HT-29 (cell line): ENCODE measurements at regions not wholly inside any gene's neighbourhood (a gene's known extent, or its start where the extent isn't known, plus 50 kb on each side); places are given as distances from the start of the nearest gene placed in this dataset.

Source experiments
- DNase-seq: peaks from one replicate; pipeline ENCODE4 v3.0.0-alpha.2; 2015; ENCODE audit warnings: low spot score

DNA sequence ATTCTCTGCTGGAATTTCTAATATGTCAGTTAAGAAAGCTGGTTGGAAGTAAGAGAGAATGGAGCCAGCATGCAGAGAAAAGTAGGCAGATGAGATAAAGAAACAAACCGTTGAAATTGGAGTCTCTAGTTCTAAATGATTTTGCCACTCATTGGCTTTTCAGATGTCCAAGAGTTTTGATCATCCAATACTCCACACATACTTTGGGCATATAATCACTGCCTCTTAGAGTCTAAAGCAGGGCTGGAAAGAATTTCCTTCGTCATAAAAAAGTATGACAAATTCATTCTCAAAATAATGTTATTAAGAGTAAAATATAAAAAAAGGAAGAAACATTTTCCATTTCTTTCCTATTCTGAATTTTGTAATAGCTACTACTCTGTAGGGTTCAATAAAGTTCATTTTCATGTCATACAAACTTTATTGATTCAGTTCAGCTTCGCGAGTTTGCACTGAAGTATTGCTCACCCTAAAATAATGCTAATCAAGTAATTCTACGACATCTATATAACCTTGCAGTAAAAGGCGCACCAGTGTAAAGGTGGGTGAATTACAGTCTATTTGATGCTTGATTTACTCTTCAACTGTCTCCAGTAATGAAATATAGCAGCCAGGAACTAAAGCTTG, 1556.6 kb downstream of the NCAM2 start:
- no peak for DNase-seq

DNA sequence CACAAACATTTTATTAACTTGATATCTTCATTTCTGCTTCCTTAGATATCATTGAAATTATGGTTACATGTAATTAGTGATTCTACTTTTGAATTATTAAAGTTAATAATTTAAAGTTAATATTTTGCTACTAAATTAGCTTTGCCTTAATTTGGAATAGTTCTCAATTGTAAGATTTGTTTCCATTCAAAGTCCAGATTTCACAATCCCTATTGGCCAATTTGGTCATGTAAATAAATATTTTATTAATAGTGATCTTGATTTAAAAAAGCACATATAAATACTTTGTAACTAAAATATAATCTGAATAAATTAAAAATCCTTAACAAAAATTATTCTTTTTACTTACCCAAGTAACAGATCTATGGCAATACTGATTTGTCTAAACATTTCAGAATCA, 1558.6 kb downstream of the NCAM2 start:
- no peak for DNase-seq

DNA sequence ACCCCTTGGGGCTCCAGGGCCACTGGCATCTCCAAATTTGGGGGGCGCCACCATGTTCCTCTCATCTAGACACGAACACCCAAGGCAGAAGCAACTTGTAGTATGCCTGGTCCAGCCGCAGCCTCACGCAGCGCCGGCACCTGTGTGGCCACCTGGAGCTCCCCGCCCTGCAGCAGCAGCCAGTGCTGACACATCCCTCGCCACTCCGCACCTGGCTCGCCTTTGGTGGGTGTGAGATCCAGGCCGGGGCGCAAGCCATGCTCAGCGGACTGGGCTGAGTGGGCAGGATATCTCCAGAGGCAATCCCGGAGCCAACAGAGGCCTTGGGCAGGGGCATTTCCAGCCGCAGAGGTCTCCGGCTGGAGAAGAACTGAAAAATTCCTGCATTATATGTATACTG, 1563.7 kb downstream of the NCAM2 start:
- no peak for DNase-seq

DNA sequence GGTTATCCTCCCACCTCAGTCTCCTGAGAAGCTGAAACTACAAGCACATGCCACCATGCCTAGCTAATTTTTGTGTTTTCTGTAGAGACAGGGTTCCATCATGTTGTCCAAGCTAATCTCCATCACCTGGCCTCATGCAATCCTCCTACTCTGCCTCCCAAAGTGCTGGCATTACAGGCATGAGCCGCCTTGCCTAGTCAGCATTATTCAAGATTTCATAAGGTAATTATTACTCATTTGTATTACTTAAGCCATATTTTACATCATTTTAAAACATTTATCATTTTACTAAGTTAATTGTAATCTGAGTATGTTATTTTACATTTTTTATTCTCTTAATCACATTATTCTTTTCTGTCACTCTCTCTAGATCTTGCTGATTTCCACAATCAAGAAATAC, 1575.6 kb downstream of the NCAM2 start:
- DNase-seq: no peak

DNA sequence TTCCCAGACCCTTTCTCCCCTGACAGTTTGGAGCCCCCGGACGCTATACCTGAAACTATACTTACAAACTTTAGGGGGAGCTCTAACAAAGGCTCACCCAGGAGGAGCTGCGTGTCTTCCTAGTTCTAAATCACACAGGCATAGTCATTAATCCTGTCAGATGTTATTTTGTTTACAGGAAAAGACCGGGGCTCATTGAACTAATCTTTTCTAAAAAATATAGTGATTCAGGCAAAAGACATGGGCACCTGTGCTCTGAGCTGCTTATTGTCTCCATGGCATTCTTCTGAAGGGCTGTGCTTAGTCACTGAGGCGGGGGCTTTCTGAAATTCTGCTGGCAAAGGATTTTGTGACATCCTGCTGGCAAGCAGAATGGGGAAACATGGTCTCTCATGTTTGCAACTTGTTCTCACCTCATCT, 1577.0 kb downstream of the NCAM2 start:
- peak; percentile 4 for DNase-seq

DNA sequence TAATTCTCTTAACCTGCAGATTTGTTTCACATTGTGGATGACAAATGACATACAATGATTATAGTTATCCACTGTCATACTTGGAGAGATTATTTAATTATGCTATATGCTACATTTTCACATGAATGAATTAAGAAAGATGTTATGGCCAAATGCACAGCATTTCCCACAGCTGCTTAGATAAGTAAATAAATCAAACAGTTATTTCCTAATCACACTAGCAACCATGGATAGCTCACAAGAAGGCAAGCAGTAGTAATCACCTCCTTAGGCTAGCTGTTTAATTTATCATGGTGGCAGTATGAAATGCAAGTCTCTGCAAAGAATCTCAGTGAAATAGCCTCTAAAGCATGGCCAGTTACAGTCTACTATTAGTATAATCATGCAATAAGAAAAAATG, 1581.5 kb downstream of the NCAM2 start:
- DNase-seq: no peak

DNA sequence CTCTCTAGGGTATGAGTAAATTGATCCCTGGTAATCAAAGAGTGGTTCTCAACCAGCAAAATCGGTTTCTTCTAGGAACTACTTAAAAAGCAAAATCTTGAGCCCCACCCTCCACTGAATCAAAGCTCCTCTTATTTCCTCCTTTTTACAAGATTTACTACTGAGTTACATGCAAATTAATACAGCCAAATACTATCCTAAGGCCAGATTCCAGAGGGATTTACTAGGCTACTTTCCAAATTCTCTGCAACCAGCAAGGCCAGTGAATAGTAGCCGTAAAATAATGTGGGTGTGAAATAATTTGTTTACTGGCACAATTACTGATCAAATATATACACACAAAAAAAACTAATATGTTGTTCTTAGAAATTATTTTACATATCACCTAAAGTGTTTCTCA, 1583.8 kb downstream of the NCAM2 start:
- DNase-seq: no peak

DNA sequence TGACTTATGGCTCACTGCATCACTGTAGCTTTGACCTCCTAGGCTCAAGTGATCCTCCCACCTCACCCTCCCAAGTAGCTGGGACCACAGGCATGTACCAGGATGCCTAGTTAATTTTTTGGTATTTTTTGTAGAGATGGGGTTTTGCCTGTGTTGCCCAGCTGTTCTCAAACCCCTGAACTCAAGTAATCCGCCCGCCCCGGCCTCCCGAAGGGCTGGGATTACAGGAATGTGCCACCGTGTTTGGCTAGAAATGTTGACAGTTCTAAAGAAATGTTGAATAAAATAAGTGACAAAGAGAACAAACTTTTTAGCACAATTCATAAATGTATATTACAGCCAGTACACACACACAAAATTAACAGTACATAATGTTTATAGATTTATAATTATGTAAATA, 1586.1 kb downstream of the NCAM2 start:
- DNase-seq: no peak

DNA sequence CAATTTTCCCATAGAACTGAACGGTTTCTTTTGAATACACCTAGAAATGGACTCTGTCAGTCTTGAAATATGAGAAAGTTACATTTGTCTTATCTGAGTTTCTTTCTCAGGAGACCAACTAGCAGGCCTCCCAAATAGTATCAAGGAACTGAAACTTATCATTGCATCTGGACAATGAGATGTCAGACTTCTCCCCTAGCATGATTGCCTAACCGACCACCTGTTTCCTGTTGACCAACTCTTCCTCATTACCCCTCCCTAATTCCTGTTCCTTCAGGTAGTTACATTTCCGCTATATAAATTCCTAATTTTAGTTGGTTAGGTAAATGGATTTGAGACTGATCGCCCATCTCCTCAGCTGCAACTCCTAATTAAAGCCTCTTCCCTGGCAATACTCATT, 1587.3 kb downstream of the NCAM2 start:
- DNase-seq: no peak

DNA sequence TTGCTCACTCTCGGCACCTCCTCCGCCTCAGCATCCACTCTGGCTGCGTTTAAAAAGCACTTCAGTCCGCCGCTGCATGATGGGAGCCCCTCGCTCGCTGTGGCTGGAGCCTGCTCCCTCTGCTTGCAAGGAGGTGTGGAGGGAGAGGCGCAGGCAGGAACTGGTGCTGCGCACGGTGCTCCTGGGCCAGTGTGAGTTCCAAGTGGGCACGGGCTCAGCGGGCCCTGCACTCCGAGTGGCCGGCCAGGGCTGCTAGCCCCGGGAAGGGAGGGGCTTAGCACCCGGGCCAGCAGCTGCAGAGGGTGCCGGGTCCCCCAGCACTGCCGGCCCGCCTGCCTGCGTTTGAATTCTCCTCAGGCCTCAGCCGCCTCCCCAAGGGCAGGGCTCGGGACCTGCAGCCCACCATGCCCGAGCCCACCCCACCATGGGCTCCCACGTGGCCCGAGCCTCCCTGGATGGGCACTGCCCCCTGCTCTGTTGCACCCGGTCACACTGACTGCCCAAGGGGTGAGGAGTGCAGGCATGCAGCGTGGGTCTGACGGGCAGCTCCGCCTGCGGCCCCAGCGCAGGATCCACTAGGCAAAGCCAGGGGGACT, 1599.5 kb downstream of the NCAM2 start:
- no peak for DNase-seq

DNA sequence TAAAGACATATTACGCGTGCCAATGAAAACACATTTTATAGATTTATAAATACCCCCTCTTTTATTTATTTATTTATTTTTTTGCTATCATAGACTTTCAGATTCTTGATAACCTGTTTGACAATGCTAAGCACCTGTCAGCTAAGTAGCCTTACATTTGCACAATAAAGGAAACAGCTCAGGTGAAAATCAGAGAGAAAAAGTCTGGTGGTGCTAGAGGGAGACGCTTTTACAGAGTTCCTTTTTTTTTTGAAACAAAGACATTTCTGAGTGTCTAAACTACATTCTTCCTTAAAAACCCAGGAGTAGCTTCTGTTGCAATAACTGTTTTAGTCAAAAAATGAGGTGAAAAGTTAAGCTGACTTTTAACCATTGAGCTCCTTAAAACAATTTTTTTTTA, 1611.6 kb downstream of the NCAM2 start:
- no peak for DNase-seq

DNA sequence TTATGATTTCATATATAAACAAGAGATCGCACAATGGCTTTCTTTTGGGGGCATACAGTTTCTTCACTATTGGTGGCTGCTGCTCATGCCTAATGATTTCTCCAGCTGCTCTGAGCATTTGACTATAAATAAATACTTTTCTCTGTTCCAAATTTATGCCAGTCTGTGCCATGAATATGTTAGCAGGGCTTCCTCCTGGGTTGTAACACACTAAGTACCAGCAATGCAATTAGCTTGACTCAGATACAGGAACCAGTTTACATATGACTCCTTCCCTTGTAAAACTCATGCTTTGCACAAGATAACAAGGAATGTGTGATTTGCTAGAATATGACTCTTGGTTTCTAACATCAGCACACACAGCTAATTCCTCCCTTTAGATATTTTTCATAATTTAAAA, 1629.7 kb downstream of the NCAM2 start:
- no peak for DNase-seq

DNA sequence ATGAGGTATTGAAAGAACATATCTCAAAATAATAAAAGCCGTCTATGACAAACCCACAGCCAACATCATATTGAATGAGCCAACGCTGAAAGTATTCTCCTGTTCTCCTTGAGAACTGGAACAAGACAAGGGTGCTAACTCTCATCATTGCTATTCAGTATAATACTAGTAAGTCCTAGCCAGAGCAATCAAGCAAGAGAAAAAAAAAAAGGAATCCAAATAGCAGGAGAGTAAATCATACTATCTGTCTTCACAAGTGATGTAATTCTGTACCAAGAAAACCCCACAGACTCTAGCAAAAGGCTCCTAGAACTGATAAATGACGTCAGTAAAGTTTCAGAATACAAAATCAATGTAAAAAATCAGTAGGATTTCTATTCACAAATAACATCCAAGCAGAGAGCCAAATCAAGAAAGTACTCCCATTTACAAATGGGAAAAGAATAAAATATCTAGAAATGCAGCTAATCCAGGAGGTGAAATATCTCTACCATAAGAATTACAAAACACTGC, 1632.8 kb downstream of the NCAM2 start:
- DNase-seq: no peak

DNA sequence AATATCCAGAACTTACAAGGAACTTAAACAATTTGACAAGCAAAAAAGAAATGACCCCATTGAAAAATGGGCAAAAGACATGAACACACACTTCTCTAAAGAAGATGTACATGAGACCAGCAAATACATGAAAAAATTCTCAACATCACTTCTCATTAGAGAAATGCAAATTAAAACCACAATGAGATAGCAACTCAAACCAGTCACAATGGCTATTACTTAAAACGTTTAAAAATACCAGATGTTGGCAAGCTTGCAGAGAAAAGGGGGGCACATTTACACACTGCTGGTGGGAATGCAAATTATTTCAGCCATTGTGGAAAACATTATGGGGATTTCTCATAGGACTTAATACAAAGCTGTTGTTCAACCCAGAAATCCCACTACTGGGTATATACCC, 1634.0 kb downstream of the NCAM2 start:
- DNase-seq: no peak

DNA sequence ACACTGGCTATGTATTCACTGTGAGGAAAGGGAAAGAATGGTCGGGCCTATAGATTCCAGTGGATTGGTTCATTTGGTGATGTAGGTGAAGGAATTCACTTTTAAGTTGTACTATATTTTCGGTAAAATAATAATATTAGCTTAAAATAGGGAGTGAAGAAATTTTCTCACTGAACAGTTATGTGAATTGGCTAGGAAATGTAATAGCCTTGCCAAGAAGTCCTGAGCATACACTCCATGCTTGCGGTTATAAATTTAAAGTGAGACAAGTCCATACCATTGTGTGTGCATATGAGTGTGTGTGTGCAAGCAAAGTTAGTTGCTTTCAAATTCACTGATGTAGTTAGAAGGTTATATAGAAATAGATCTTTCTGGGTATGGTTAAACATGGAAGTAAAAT, 1651.0 kb downstream of the NCAM2 start:
- DNase-seq: no peak

DNA sequence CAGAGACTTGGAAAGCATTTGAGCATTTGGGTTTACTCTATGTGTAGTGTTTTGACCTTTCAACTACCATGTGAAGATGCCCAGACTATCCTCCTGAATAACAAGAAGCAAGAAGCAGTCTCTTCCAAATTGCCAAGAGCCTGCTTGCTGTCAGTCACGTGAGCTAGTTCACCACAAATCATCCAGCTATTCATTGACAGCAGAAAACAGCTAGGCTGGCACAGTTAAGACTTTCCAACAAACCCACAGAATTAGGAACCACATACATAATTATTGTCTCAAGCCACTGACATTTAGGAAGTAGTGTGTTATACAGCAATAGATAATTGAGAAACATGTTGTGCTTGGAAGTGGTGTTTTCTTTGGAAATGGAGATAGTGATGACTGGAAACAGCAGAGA, 1652.0 kb downstream of the NCAM2 start:
- DNase-seq: no peak

DNA sequence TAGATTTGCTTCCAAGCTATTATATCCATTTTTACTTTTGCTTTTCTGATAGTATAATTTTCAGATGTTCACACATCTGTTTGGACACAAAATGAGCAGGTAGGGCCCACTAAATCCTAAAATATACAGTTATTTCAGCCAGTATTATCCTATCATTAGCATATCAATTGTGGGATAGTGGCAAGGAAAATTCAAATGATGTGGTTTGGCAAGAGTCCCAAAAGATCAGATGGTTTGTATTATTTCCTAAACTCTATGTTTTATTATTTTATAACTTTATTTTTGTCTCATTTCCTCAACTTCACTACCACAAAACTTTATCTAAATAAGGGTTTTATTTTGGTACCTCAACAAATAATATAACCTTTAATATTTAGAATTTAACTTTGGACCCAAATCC, 1659.6 kb downstream of the NCAM2 start:
- DNase-seq: no peak

DNA sequence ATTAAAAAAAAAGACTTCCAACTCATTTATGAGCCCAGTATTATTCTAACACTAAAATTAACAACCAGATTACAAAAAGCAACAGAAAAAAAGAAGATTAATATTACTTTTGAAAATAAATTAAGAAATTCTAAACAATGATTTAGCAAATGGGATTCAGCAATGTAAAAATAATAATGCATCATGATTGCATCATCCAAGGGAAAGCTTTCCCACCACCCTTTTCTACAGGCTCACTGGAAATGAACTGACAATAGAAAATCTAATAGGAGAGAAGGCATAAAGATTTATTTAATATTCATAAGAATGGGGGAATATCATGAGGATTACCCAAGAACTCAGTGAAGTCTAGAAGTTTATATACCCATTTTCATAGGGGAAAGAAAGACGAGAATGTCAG, 1671.9 kb downstream of the NCAM2 start:
- no peak for DNase-seq

DNA sequence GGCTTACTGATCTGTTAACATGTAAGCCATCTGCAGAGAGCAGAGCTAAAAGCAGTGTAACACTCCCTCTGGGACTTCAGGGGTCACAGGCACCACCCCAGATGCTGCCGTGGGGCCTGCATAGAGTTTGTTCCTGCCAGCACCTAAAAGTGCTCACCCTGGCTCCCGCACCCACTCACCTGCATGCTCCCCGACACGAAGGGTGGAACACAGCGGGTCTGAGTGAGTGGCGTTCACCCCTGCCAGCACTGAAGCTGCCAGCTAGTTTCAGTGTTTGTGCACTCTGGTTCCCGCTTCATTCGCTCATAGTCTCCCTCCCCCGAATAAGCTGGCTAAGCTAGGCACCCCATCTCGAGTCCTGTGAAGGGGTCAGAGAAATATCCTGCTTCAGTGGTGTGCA, 1681.0 kb downstream of the NCAM2 start:
- DNase-seq: no peak

DNA sequence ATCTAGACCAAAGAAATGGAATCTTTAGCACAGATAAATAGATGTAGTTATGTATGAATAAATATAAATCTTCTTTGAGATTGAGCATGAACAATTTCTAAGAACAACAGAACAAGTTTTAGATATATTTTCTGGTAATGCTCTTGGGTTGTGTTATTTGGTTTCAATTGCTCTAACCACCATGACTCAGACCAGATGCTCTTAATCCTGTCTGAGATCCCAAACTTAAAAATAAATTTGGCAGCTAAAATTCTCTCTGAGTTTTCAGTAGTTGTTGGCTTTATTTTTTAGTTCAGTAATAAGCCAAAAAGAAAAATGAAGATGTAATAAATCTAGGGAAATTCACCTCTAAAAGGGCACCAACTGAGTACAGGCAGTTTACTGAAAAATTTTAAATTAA, 1693.4 kb downstream of the NCAM2 start:
- no peak for DNase-seq

DNA sequence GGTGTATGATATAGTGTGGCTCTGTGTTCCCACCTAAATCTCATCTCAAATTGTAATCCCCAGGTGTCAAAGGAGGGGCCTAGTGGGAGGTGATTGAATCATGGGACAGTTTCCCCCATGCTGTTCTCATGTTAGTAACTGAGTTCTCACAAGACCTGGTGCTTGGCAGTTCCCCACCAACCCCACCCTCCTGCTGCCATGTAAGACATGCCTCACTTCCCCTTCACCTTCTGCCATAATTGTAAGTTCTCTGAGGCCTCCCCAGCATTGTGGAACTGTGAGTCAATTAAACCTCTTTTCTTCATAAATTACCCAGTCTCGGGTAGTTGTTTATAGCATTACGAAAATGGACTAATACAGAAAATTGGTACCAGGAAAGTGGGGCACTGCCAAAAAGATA, 1705.3 kb downstream of the NCAM2 start:
- DNase-seq: no peak

DNA sequence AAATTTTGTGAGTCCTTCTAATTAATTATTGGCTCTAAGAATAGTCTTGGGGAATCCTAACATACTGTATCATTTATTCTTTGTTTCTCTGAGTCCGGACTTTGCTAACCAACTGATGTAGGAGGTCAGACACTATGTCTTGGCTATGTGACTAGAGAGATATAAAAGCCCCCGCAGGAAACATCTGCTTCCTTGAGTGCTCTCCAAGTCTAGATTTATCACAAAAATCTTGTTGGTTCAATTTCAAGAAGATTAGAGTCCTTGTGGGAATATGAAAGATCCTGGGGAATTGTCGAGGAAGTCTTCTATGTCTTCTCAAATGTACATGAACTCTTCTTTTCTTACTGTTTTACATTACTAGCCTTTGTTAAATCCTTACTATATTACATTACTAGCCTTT, 1712.5 kb downstream of the NCAM2 start:
- no peak for DNase-seq

DNA sequence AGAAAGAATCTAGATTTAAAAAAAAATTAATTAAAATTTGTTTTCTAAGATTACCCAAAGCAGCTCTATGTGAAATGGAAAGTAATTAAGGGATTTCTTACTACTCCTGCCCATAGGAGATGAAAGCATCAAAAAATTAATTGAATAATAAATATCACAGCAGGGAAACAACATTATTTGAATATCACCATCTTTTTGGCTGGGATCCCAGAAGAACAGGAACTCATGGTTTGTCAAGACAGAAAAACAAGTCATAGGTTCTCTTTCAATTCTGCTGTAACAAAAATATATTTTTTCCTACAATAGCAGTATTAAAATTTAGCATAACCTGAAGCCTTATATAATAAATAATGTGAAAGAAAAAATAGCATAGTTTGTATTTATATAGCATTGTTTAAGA, 1713.4 kb downstream of the NCAM2 start:
- no peak for DNase-seq

DNA sequence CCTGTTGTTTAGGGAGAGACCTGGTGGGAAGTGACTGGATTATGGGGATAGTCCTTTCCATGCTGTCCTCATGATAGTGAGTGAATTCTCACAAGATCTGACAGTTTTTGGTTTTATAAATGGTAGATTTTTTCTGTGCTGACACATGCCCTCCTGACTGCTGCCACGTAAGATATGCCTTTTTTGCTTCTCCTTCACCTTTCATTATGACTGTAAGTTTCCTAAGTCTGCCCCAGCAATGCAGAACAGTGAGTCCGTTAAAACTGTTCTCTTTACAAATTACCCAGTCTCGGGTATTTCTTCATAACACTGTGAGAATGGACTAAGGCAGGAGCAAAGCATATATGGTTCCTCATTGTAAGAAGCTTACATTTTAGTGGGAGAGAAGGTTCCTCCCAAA, 1727.2 kb downstream of the NCAM2 start:
- no peak for DNase-seq
